ENCODE measurements at regions not wholly inside any gene's neighbourhood (a gene's known extent, or its start where the extent isn't known, plus 50 kb on each side); places are given as distances from the start of the nearest gene placed in this dataset.

DNA sequence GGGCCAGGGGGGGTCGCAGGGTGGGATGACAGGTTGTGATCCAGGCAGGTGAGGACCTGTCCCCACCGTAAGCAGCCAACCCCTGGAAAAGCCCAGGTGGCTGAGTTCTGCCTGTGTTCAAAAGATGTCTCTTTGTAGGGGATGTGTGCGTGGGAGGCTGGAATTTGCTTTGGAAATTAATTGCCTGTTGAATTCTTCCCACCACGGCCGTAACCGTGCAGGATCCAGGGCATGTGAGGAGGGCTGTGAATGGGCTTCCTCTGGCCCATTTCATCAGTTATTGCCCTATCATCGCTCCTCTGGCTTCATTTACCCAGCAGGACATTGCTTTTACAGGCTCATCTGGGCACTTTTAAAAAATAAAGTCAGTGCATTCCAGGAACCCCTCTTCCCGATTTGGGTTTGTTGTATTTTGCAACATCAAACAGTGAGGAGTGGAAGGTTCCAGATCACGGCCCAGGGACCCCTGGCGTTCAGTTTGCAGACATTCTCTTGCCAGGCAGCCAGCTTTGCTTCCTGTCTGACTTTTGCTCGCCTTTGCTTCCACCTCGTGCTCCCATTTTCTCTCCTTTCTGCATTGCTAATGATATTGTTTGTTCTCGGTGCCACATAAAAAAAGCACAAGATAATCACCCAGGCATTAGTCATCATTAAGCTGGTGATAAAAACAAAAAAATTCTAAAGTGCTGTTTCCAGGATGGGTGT, 1306.6 kb downstream of the BRD1 start:
- DNase-seq (ENCODE audit: low read depth, low spot score), result no peak
- H3K4me2 ChIP-seq (ENCODE audit: low read length), result no peak overlapping the region
- ChIA-PET RAD21 (ENCODE audit: low non-redundant PET in 1 of 2, low total read pairs in 2 of 2, uncharacterized antibody in 2 of 2, unreplicated experiment in 2 of 2) (no interaction called here), POLR2A (no interaction called here), CTCF (no interaction called here)
- H3K79me2 ChIP-seq (ENCODE audit: insufficient read depth, low read length), result no peaks in the 10 kb centered on the region
- H3K27ac ChIP-seq (ENCODE audit: low read depth, low read length), result no peak overlapping the region
- no peaks in the 10 kb centered on the region for H3K27me3 ChIP-seq (ENCODE audit: insufficient read depth, low read length)
- no peak overlapping the region for H2AFZ ChIP-seq (ENCODE audit: low read depth, low read length, poor library complexity, severe bottlenecking)
- no peaks in the 10 kb centered on the region for H3K9me2 ChIP-seq (ENCODE audit: insufficient read depth)
- no peaks in the 10 kb centered on the region for H4K20me1 ChIP-seq (ENCODE audit: insufficient read depth)
- no peak overlapping the region for H3K9ac ChIP-seq (ENCODE audit: low read length)
- H3K4me3 ChIP-seq (replicated peaks in 1 of 2; ENCODE audit: low read depth in 1 of 2, low read length in 2 of 2), result no peak overlapping the region
- no TSS peak for BruUV-seq (replicated peaks)
- ATAC-seq, result no peak
- H3K4me1 ChIP-seq (ENCODE audit: control insufficient read depth in 1 of 2, insufficient read depth in 2 of 2, low read length in 2 of 2), result no peaks in the 10 kb centered on the region
- intact Hi-C loops (cut with micrococcal nuclease), result no loop called here
- H3K36me3 ChIP-seq (ENCODE audit: control insufficient read depth in 1 of 2, insufficient read depth in 2 of 2, low read length in 2 of 2), result no peaks in the 10 kb centered on the region
- H3K9me3 ChIP-seq (ENCODE audit: control insufficient read depth in 1 of 2, insufficient read depth in 1 of 2, low read depth in 1 of 2, low read length in 2 of 2), result no peaks in the 10 kb centered on the region
- TF ChIP-seq RAD21 (IDR thresholded peaks at IDR 0.05; ENCODE audit: low read depth), result no peak
- TF ChIP-seq EGR1 (IDR thresholded peaks at IDR 0.05; ENCODE audit: low read depth), result no peak
- TF ChIP-seq POLR2A (IDR thresholded peaks at IDR 0.05; ENCODE audit: borderline replicate concordance, extremely low read depth, insufficient read depth, insufficient read length), result no peak
- TF ChIP-seq SRF (IDR thresholded peaks at IDR 0.05; ENCODE audit: low read depth), result no peak
- TF ChIP-seq SP1 (IDR thresholded peaks at IDR 0.05; ENCODE audit: low read depth), result no peak
- TF ChIP-seq YY1 (IDR thresholded peaks at IDR 0.05; ENCODE audit: extremely low read depth, insufficient replicate concordance, low read depth, low read length), result no peak
- TF ChIP-seq, protein P1, sequence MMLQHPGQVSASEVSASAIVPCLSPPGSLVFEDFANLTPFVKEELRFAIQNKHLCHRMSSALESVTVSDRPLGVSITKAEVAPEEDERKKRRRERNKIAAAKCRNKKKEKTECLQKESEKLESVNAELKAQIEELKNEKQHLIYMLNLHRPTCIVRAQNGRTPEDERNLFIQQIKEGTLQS (IDR thresholded peaks at IDR 0.05), result no peak
- no peak for TF ChIP-seq TCF7L2 (IDR thresholded peaks at IDR 0.05; ENCODE audit: borderline replicate concordance, extremely low read depth, insufficient read depth, insufficient read length)
- no peak for TF ChIP-seq JUND (IDR thresholded peaks at IDR 0.05)
- no peak for TF ChIP-seq FOSL1 (IDR thresholded peaks at IDR 0.05; ENCODE audit: low read depth)
- TF ChIP-seq, protein P2, sequence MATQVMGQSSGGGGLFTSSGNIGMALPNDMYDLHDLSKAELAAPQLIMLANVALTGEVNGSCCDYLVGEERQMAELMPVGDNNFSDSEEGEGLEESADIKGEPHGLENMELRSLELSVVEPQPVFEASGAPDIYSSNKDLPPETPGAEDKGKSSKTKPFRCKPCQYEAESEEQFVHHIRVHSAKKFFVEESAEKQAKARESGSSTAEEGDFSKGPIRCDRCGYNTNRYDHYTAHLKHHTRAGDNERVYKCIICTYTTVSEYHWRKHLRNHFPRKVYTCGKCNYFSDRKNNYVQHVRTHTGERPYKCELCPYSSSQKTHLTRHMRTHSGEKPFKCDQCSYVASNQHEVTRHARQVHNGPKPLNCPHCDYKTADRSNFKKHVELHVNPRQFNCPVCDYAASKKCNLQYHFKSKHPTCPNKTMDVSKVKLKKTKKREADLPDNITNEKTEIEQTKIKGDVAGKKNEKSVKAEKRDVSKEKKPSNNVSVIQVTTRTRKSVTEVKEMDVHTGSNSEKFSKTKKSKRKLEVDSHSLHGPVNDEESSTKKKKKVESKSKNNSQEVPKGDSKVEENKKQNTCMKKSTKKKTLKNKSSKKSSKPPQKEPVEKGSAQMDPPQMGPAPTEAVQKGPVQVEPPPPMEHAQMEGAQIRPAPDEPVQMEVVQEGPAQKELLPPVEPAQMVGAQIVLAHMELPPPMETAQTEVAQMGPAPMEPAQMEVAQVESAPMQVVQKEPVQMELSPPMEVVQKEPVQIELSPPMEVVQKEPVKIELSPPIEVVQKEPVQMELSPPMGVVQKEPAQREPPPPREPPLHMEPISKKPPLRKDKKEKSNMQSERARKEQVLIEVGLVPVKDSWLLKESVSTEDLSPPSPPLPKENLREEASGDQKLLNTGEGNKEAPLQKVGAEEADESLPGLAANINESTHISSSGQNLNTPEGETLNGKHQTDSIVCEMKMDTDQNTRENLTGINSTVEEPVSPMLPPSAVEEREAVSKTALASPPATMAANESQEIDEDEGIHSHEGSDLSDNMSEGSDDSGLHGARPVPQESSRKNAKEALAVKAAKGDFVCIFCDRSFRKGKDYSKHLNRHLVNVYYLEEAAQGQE (IDR thresholded peaks at IDR 0.05; ENCODE audit: low read depth), result no peak
- no peak for TF ChIP-seq EZH2phosphoT487 (IDR thresholded peaks at IDR 0.05; ENCODE audit: borderline replicate concordance)
- TF ChIP-seq, protein P3, sequence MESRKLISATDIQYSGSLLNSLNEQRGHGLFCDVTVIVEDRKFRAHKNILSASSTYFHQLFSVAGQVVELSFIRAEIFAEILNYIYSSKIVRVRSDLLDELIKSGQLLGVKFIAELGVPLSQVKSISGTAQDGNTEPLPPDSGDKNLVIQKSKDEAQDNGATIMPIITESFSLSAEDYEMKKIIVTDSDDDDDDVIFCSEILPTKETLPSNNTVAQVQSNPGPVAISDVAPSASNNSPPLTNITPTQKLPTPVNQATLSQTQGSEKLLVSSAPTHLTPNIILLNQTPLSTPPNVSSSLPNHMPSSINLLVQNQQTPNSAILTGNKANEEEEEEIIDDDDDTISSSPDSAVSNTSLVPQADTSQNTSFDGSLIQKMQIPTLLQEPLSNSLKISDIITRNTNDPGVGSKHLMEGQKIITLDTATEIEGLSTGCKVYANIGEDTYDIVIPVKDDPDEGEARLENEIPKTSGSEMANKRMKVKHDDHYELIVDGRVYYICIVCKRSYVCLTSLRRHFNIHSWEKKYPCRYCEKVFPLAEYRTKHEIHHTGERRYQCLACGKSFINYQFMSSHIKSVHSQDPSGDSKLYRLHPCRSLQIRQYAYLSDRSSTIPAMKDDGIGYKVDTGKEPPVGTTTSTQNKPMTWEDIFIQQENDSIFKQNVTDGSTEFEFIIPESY (IDR thresholded peaks at IDR 0.05; ENCODE audit: extremely low read depth, insufficient replicate concordance, low read length), result no peak
- TF ChIP-seq ELF1 (IDR thresholded peaks at IDR 0.05; ENCODE audit: borderline replicate concordance, low read depth), result no peak
- no peak for TF ChIP-seq SIN3A (IDR thresholded peaks at IDR 0.05; ENCODE audit: low read depth)
- TF ChIP-seq, protein P4, sequence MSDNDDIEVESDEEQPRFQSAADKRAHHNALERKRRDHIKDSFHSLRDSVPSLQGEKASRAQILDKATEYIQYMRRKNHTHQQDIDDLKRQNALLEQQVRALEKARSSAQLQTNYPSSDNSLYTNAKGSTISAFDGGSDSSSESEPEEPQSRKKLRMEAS (IDR thresholded peaks at IDR 0.05), result no peak
- no peak for TF ChIP-seq ZNF274 (IDR thresholded peaks at IDR 0.05; ENCODE audit: low read depth, low read length)
